Neural progenitor cell (in vitro differentiated cells): ENCODE measurements at regions not wholly inside any gene's neighbourhood (a gene's known extent, or its start where the extent isn't known, plus 50 kb on each side); places are given as distances from the start of the nearest gene placed in this dataset.

Experiments used
- CTCF ChIP-seq: fragments of 200-600 bp; sonication (generic); IDR thresholded peaks from 2 replicates; pipeline ENCODE4 v1.5.1; 2017; ENCODE audit warnings: antibody characterized with exemption, mild to moderate bottlenecking
- EZH2 ChIP-seq: fragments of 200-600 bp; sonication (generic); IDR thresholded peaks from 2 replicates; pipeline ENCODE4 v1.6.1; 2017; ENCODE audit warnings: antibody characterized with exemption, mild to moderate bottlenecking, moderate library complexity

GRCh38 chrX:44621078-44621477 is 78.4 kb upstream of the FUNDC1 start:
- TF ChIP-seq EZH2, result no peak
- no peak for TF ChIP-seq CTCF
